Adipocyte (in vitro differentiated cells): ENCODE measurements at regions not wholly inside any gene's neighbourhood (a gene's known extent, or its start where the extent isn't known, plus 50 kb on each side); places are given as distances from the start of the nearest gene placed in this dataset.
A peak's percentile ranks its signal among the peaks of the same experiment; 100 is the strongest.

Source experiments
- DNase-seq: peaks from one replicate; pipeline ENCODE4 v3.0.0-alpha.2; 2015; ENCODE audit warnings: low read depth
- H3K27me3 ChIP-seq: replicated peaks from 2 replicates; pipeline ENCODE4 v1.7.0; 2013; ENCODE audit warnings: mild to moderate bottlenecking, low read length, moderate library complexity; ENCODE audit not compliant: control insufficient read depth, insufficient read depth
- H3K36me3 ChIP-seq: 2 replicates; pipeline ENCODE4 v1.7.0; 2013; ENCODE audit warnings: low read length, mild to moderate bottlenecking, moderate library complexity; ENCODE audit not compliant: control insufficient read depth, insufficient read depth, severe bottlenecking
- H3K4me1 ChIP-seq: 2 replicates; pipeline ENCODE4 v1.7.0; 2013; ENCODE audit warnings: mild to moderate bottlenecking, low read length, moderate library complexity; ENCODE audit not compliant: control insufficient read depth, insufficient read depth
- H3K4me3 ChIP-seq: 2 replicates; pipeline ENCODE4 v1.7.0; 2013; ENCODE audit warnings: mild to moderate bottlenecking, low read length, moderate library complexity
- H3K9ac ChIP-seq: 2 replicates; pipeline ENCODE4 v1.7.0; 2013; ENCODE audit warnings: mild to moderate bottlenecking, low read length, moderate library complexity
- H3K9me3 ChIP-seq: 2 replicates; pipeline ENCODE4 v1.7.0; 2013; ENCODE audit warnings: mild to moderate bottlenecking, low read length, moderate library complexity; ENCODE audit not compliant: control insufficient read depth

DNA sequence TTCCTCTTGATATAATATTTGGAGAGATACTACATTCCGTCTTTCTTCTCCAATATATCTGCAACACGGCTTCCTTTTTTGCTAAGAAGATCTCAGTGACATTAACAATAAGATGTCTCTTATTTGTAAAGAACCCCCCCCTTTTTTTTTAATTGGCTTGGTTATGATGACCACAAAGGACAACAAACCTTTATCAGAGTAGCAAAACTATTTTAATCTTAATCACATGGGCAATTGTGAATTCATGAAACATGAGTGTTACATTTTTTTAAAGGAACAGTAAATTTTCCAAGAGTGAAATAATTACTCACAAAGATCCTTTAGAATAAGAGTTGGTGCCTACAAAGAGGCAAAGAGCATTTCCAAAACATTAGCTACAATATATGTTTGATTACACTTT lies 554.1 kb downstream of the MAT2B start:
- Histone ChIP-seq H3K4me3 (no peak overlapping the region), H3K4me1 (peaks cover 14% of the 10 kb centered on the region), H3K9ac (no peak overlapping the region), H3K36me3 (no peaks in the 10 kb centered on the region), H3K27me3 (no peaks in the 10 kb centered on the region), H3K9me3 (peaks cover 5% of the 10 kb centered on the region)
- no peak for DNase-seq

GRCh38 chr5:164060786-164061355 lies 555.5 kb downstream of the MAT2B start:
- no peak overlapping the region for H3K4me3 ChIP-seq
- H3K27me3 ChIP-seq, result no peaks in the 10 kb centered on the region
- DNase-seq, result no peak
- H3K4me1 ChIP-seq, result peaks cover 14% of the 10 kb centered on the region
- no peaks in the 10 kb centered on the region for H3K36me3 ChIP-seq
- no peak overlapping the region for H3K9ac ChIP-seq
- H3K9me3 ChIP-seq, result peaks cover 5% of the 10 kb centered on the region

GRCh38 chr5:164062304-164062703 lies 556.9 kb downstream of the MAT2B start:
- Histone ChIP-seq H3K9ac (no peak overlapping the region), H3K9me3 (peaks cover 5% of the 10 kb centered on the region), H3K4me1 (peaks cover 14% of the 10 kb centered on the region), H3K4me3 (no peak overlapping the region), H3K36me3 (no peaks in the 10 kb centered on the region), H3K27me3 (no peaks in the 10 kb centered on the region)
- no peak for DNase-seq

DNA sequence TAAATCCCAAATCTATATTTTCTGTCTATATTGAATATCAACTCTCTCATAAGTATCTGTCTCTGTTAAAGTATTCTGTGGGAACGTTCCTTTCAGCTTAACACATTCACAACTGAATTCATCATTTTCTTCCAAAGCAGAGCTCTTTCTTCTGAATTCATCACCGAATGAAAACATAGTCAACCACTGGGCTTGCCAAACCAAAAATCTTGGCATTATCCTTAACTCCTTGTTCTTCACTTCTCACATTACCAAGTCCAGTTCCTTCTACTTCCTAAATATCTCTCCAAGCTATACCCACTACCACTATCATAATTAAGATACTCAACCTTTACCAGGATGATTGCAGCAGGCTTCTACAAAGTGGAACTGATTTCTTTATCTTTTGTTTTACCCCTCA lies 559.8 kb downstream of the MAT2B start:
- Histone ChIP-seq H3K9me3 (peaks cover 5% of the 10 kb centered on the region), H3K27me3 (no peaks in the 10 kb centered on the region), H3K4me1 (no peaks in the 10 kb centered on the region), H3K9ac (no peak overlapping the region), H3K4me3 (no peak overlapping the region), H3K36me3 (no peaks in the 10 kb centered on the region)
- no peak for DNase-seq

DNA sequence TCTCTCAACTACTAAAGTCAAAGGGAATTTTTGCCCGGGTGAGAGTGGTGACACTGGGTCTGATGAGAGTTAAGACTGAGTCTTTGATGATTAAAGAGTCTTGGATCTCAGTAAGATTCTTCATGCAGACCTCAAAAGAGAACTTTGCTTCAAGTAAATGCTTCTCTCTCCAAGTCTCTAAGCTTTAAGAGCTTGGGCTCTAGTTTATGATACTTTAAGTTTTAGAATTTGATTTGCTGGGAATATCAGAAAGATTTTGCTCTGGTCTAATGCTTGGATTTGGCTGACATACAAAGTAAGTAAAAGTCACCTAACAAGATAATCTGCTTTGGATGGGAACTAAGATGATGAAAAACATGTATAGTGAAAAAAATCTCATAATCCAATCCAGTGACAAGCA lies 566.3 kb downstream of the MAT2B start:
- Histone ChIP-seq H3K9me3 (no peaks in the 10 kb centered on the region), H3K27me3 (no peaks in the 10 kb centered on the region), H3K4me1 (no peaks in the 10 kb centered on the region), H3K36me3 (no peaks in the 10 kb centered on the region), H3K9ac (no peak overlapping the region), H3K4me3 (no peak overlapping the region)
- no peak for DNase-seq

GRCh38 chr5:164073081-164073480 lies 567.7 kb downstream of the MAT2B start:
- Histone ChIP-seq H3K4me3 (no peak overlapping the region), H3K9ac (no peak overlapping the region), H3K4me1 (no peaks in the 10 kb centered on the region), H3K36me3 (no peaks in the 10 kb centered on the region), H3K9me3 (no peaks in the 10 kb centered on the region), H3K27me3 (no peaks in the 10 kb centered on the region)
- DNase-seq, result peak; percentile 15

DNA sequence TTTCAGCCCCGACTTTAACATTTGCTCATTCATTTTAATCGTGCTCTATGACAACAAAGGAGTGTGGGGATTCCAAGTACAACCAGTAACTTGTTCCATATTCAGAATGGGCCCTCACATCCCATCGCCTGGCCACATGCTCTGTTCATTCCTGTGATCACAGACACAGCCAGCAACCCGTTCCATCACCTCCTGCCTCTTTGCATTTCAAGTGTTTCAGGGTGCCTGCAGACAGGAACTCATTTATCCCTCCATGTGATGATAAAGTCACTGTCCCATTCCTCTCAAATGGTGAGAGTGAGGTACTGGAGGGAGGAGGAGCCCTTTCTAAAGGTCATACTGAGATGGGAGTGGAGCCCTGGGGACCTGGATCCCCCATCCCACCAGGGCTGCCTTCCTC lies 571.1 kb downstream of the MAT2B start:
- no peak overlapping the region for H3K4me3 ChIP-seq
- H3K9me3 ChIP-seq, result no peaks in the 10 kb centered on the region
- no peak overlapping the region for H3K9ac ChIP-seq
- no peaks in the 10 kb centered on the region for H3K27me3 ChIP-seq
- H3K4me1 ChIP-seq, result no peaks in the 10 kb centered on the region
- H3K36me3 ChIP-seq, result no peaks in the 10 kb centered on the region
- no peak for DNase-seq

DNA sequence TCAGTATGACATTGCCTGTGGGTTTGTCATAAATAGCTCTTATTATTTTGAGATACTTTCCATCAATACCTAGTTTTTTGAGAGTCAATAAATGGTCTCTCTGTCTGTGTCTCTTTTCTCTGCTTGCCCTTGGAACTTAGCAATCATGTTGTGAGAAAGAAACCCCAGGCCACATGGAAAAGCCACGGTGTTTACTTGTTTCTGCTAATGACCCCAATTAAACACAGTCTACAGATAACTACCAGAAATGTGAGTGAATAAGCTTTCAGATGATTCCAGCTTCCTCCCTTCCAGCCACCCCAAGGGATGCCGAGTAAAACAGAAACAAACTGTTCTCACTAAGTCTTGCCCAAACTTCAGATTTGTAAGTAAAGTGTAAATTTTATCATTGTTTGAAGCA lies 584.9 kb downstream of the MAT2B start:
- Histone ChIP-seq H3K36me3 (no peaks in the 10 kb centered on the region), H3K9me3 (no peaks in the 10 kb centered on the region), H3K9ac (no peak overlapping the region), H3K4me1 (peaks cover 8% of the 10 kb centered on the region), H3K4me3 (no peak overlapping the region), H3K27me3 (no peaks in the 10 kb centered on the region)
- no peak for DNase-seq

- no peaks in the 10 kb centered on the region for H3K36me3 ChIP-seq
- no peak for DNase-seq
- H3K9ac ChIP-seq, result no peak overlapping the region
- no peaks in the 10 kb centered on the region for H3K9me3 ChIP-seq
- no peak overlapping the region for H3K4me3 ChIP-seq
- H3K27me3 ChIP-seq, result no peaks in the 10 kb centered on the region
- no peaks in the 10 kb centered on the region for H3K4me1 ChIP-seq
These were observed 586.4 kb downstream of the MAT2B start for GRCh38 chr5:164091836-164092235.

DNA sequence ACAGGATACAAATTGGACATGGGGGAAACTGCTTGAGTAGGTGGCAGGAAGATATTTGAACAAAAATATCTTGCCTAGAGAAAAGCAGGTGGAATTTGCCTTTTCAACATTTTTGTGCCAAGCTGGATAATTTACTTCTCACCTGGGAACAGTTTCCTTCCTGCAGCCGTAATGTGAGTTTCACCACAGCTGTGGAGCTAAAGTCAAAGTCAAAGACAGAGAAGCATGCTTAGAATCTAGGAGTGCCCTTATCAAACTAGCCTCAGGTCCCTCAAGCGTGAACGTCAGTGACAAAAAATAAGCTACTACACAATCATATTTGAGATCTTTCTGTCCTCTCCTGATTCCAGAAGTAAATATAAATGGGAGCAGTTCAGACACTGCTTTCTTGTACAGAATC lies 588.9 kb downstream of the MAT2B start:
- no peak for DNase-seq
- H3K9me3 ChIP-seq, result no peaks in the 10 kb centered on the region

GRCh38 chr5:164097749-164098148 lies 592.3 kb downstream of the MAT2B start:
- peaks cover 3% of the 10 kb centered on the region for H3K4me1 ChIP-seq
- no peak overlapping the region for H3K4me3 ChIP-seq
- no peaks in the 10 kb centered on the region for H3K27me3 ChIP-seq
- H3K36me3 ChIP-seq, result no peaks in the 10 kb centered on the region
- no peak overlapping the region for H3K9ac ChIP-seq
- no peak for DNase-seq
- no peaks in the 10 kb centered on the region for H3K9me3 ChIP-seq

More for the DNA sequence above, 588.9 kb downstream of the MAT2B start:
- Histone ChIP-seq H3K4me1 (peaks cover 3% of the 10 kb centered on the region), H3K27me3 (no peaks in the 10 kb centered on the region), H3K4me3 (no peak overlapping the region), H3K36me3 (no peaks in the 10 kb centered on the region), H3K9ac (no peak overlapping the region)

GRCh38 chr5:164098531-164098930 lies 593.1 kb downstream of the MAT2B start:
- Histone ChIP-seq H3K9ac (no peak overlapping the region), H3K9me3 (no peaks in the 10 kb centered on the region), H3K27me3 (no peaks in the 10 kb centered on the region), H3K4me3 (no peak overlapping the region), H3K4me1 (peaks cover 3% of the 10 kb centered on the region), H3K36me3 (no peaks in the 10 kb centered on the region)
- DNase-seq, result peak; percentile 20
